Gastroesophageal sphincter (tissue), 4 donors: ENCODE measurements at regions not wholly inside any gene's neighbourhood (a gene's known extent, or its start where the extent isn't known, plus 50 kb on each side); places are given as distances from the start of the nearest gene placed in this dataset.

ENCODE experiments used
- ATAC-seq: fragments of 150-250 bp; one replicate; pipeline ENCODE4 v1.9.1; 2016; ENCODE audit warnings: mild to moderate bottlenecking, moderate library complexity
- H3K27ac ChIP-seq, 4 donors: fragments of 200-600 bp; sonication (generic) in 3 of 4; 1 replicate in 3 of 4; 2 replicates in 1 of 4; pipeline ENCODE4 v1.5.1; 2016 to 2019
- H3K27me3 ChIP-seq: fragments of 200-600 bp; sonication (generic); one replicate; pipeline ENCODE4 v1.5.1; 2019
- H3K36me3 ChIP-seq, 2 donors: fragments of 200-600 bp; sonication (generic); one replicate each; pipeline ENCODE4 v1.5.1; 2019; ENCODE audit warnings: control low read depth in 1 of 2
- H3K4me1 ChIP-seq, 3 donors: fragments of 200-600 bp; sonication (generic); 1 replicate in 2 of 3; 2 replicates in 1 of 3; pipeline ENCODE4 v1.5.1; 2016 to 2019; ENCODE audit warnings: control low read depth in 2 of 3
- H3K4me3 ChIP-seq, 2 donors: fragments of 200-600 bp; sonication (generic); one replicate each; pipeline ENCODE4 v1.5.1; 2019; ENCODE audit warnings: mild to moderate bottlenecking in 1 of 2, moderate library complexity in 1 of 2
- H3K9me3 ChIP-seq, 3 donors: fragments of 200-600 bp; sonication (generic); one replicate each; pipeline ENCODE4 v1.5.1; 2017 to 2019; ENCODE audit warnings: control low read depth in 2 of 3
- EP300 ChIP-seq: sonication (generic); formaldehyde crosslinking; IDR thresholded peaks from one replicate; pipeline ENCODE4 v1.6.1; 2017; ENCODE audit warnings: antibody characterized with exemption, mild to moderate bottlenecking
- POLR2A ChIP-seq, 2 donors: fragments of 450-650 bp; IDR thresholded peaks; one replicate each; pipeline ENCODE4 v1.6.1; 2017; ENCODE audit warnings: antibody characterized with exemption in 2 of 2, mild to moderate bottlenecking in 2 of 2, moderate library complexity in 1 of 2
- POLR2AphosphoS5 ChIP-seq: sonication (generic); formaldehyde crosslinking; IDR thresholded peaks from one replicate; pipeline ENCODE4 v1.6.1; 2017; ENCODE audit warnings: antibody characterized with exemption
- WGBS, 2 donors: methylation state at CpG; one replicate each; pipeline ENCODE4 v1.1.5; 2018; ENCODE audit warnings: low coverage in 1 of 2; 5-methylcytosine and 5-hydroxymethylcytosine counted together
- TF ChIP-seq, protein P1 (sequence below), 4 experiments: fragments of 200-600 bp in 2 of 4; fragments of 450-650 bp in 2 of 4; sonication (generic) in 1 of 4; IDR thresholded peaks; one replicate each; pipeline ENCODE4 v1.5.1; 2017 to 2019; ENCODE audit warnings: antibody characterized with exemption in 4 of 4, mild to moderate bottlenecking in 2 of 4, moderate library complexity in 2 of 4

DNA sequence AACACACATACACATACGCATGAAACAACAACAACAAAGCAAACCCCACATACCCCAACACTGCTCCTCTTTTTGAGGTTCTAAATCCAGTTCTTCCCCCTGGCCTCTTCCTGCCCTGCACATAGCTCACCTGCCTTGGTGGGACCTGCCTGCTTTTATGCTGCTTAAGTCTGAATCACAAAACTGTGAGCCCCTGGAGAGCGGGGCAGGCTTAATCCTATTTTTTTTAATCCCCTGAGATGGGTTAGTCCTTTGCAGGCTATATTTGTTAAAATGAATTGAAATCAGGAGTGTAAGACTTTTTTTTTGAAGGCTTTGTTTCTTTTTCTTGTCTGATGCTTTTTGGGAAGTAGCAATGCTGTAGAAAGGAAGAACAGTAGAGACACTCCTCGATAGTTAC lies 84.6 kb upstream of the MAX start:
- Histone ChIP-seq H3K36me3 (no peaks in the 10 kb centered on the region), H3K4me3 (no peak overlapping the region), H3K27me3 (peaks cover 6% of the 10 kb centered on the region), H3K27ac (no peak overlapping the region), H3K4me1 (no peaks in the 10 kb centered on the region), H3K9me3 (peaks cover 0 to 11% (median 0%) of the 10 kb centered on the region in 3 donors)
- ATAC-seq = no peak
- TF ChIP-seq POLR2AphosphoS5 (no peak), EP300 (no peak), POLR2A (IDR thresholded peaks at IDR 0.05) (no peak)
- TF ChIP-seq, protein P1, sequence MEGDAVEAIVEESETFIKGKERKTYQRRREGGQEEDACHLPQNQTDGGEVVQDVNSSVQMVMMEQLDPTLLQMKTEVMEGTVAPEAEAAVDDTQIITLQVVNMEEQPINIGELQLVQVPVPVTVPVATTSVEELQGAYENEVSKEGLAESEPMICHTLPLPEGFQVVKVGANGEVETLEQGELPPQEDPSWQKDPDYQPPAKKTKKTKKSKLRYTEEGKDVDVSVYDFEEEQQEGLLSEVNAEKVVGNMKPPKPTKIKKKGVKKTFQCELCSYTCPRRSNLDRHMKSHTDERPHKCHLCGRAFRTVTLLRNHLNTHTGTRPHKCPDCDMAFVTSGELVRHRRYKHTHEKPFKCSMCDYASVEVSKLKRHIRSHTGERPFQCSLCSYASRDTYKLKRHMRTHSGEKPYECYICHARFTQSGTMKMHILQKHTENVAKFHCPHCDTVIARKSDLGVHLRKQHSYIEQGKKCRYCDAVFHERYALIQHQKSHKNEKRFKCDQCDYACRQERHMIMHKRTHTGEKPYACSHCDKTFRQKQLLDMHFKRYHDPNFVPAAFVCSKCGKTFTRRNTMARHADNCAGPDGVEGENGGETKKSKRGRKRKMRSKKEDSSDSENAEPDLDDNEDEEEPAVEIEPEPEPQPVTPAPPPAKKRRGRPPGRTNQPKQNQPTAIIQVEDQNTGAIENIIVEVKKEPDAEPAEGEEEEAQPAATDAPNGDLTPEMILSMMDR (IDR thresholded peaks at IDR 0.05) = no peak
- 90 to 100% methylated on average over 1 to 3 of the region's 3 CpGs for WGBS, 2 donors

DNA sequence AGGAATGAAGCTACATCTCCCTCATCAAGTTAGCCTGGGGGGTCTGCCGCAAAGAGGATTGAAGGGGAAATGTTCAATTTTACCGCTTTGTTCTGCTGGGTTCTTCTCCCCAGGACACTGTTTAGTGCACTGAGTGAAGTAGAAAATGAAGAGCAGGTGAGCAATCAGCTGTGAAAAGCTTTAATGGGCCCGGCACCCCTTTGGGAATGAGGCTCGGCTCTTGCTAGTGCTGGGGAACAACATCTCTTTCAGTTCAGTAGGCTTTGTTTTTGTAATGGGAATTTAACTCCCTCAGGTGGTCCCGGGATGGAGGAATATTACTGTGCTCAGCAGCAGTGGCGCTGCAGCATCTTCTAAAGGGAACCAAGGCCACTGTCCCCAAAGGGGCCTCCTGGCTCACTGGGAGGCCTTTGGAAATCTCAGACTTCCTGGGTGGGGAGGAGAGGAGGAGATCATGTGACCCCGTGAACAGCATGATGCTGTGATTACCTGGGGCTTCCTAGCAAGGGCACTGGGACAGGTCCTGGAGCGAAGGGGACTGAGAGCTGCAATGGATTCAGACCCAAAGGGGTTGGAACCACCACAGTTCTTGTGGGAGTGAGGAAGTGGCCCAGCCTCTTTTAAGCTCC lies 85.2 kb upstream of the MAX start:
- ATAC-seq = no peak
- Histone ChIP-seq H3K36me3 (no peaks in the 10 kb centered on the region), H3K4me1 (no peaks in the 10 kb centered on the region), H3K27me3 (peaks cover 6% of the 10 kb centered on the region), H3K27ac (no peak overlapping the region), H3K9me3 (peaks cover 0 to 5% (median 0%) of the 10 kb centered on the region in 3 donors), H3K4me3 (no peak overlapping the region)
- TF ChIP-seq POLR2AphosphoS5 = no peak
- TF ChIP-seq, protein P1 (IDR thresholded peaks at IDR 0.05) = no peak
- no peak for TF ChIP-seq POLR2A (IDR thresholded peaks at IDR 0.05)
- TF ChIP-seq EP300 = no peak
- 58% methylated on average over 5 of the region's 8 CpGs; no CpG with 5 or more reads in 1 of the 2 donors for WGBS, 2 donors

DNA sequence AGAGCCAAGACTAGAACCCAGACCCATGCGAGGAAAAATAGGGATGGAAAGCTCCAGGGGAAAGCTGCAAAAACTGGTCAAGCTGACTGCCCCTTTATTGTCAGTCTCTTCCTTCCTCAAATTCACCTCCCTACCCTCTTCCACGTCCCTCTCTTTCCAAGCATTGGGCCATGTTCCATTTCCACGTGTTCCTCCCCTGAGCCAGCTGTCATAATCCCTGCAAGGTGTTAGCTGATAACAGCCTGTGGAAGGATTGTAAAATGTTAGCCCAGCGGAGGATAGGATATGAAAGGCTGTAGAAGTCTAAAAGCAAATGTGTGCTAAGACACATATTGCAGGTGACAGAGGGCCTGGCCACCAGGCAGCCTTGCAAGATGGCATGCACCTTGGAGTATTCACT lies 88.0 kb upstream of the MAX start:
- 63% methylated on average over 3 of the region's 4 CpGs; no CpG with 5 or more reads in 1 of the 2 donors for WGBS, 2 donors
- Histone ChIP-seq H3K4me3 (no peak overlapping the region), H3K27ac (no peak overlapping the region), H3K4me1 (no peaks in the 10 kb centered on the region), H3K27me3 (peaks cover 5% of the 10 kb centered on the region), H3K36me3 (no peaks in the 10 kb centered on the region), H3K9me3 (no peaks in the 10 kb centered on the region)
- TF ChIP-seq POLR2AphosphoS5 (no peak), EP300 (no peak)
- ATAC-seq = no peak

DNA sequence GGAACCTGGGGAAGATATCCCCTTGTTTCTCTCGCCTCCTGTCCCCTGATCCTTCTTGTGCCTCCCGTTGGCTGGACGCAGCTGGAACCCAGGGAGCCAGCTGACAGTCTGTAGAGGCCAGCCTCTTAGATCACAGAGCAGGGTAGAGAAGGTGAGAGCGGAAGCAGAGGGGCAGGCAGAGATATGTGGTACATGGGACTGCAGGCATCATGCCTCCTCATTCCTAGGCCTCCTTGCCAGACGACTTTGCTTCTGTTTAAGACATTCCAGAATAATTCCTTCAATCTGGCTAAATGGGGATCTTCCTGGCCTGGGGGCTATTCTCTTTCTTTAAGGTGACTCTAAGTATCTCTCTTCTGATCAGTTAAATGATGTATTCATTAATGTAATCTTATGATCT lies 89.4 kb upstream of the MAX start:
- 72 to 73% methylated on average over 3 to 5 of the region's 5 CpGs for WGBS, 2 donors
- H3K27ac ChIP-seq = no peak overlapping the region
- no peak overlapping the region for H3K4me3 ChIP-seq
- H3K9me3 ChIP-seq = no peaks in the 10 kb centered on the region
- no peaks in the 10 kb centered on the region for H3K36me3 ChIP-seq
- TF ChIP-seq, protein P1 (IDR thresholded peaks at IDR 0.05) = no peak
- TF ChIP-seq POLR2AphosphoS5 = no peak
- TF ChIP-seq EP300 = no peak
- TF ChIP-seq POLR2A (IDR thresholded peaks at IDR 0.05) = no peak
- ATAC-seq = no peak
- H3K27me3 ChIP-seq = no peaks in the 10 kb centered on the region
- H3K4me1 ChIP-seq = no peaks in the 10 kb centered on the region

DNA sequence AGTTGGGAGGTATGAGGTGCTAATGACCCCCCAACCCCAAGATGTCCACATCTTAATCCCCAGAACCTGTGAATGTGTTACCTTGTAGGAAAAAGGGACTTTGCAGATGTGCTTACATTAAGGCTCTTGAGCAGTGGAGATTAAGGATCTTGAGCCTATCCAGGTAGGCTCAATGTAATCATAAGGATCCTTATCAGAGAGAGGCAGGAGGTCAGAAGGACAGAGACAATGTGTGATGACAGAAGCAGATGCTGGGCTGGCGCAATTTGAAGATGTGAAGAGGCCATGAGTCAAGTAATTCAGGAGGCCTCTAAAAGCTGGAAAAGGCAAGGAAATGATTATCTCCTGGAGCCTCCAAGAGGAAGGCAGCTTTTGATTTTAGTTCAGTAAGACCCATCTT lies 90.4 kb upstream of the MAX start:
- no peak overlapping the region for H3K27ac ChIP-seq
- H3K4me1 ChIP-seq = no peaks in the 10 kb centered on the region
- ATAC-seq = no peak
- H3K4me3 ChIP-seq = no peak overlapping the region
- H3K36me3 ChIP-seq = no peaks in the 10 kb centered on the region
- no peak for TF ChIP-seq POLR2A (IDR thresholded peaks at IDR 0.05)
- no peak for TF ChIP-seq POLR2AphosphoS5
- no peak for TF ChIP-seq EP300
- TF ChIP-seq, protein P1 (IDR thresholded peaks at IDR 0.05) = no peak
- WGBS, 2 donors = 0 to 36% methylated on average over 1 of the region's 1 CpG
- H3K9me3 ChIP-seq = no peaks in the 10 kb centered on the region
- H3K27me3 ChIP-seq = no peaks in the 10 kb centered on the region
